MM.1S (cell line): ENCODE measurements at regions not wholly inside any gene's neighbourhood (a gene's known extent, or its start where the extent isn't known, plus 50 kb on each side); places are given as distances from the start of the nearest gene placed in this dataset.

ENCODE experiments used
- DNase-seq: peaks from one replicate; pipeline ENCODE4 v3.0.0-alpha.2; 2015
- H2AFZ ChIP-seq: fragments of 300-600 bp; sonication (generic); 2 replicates; pipeline ENCODE4 v1.6.0; 2016; ENCODE audit warnings: antibody characterized with exemption, low read length
- H3F3A ChIP-seq: fragments of 300-600 bp; sonication (generic); 2 replicates; pipeline ENCODE4 v1.6.1; 2016; ENCODE audit warnings: mild to moderate bottlenecking, antibody characterized with exemption, low read length, moderate library complexity, mixed read lengths; ENCODE audit not compliant: insufficient read depth
- H3K27ac ChIP-seq: fragments of 300-600 bp; sonication (generic); 2 replicates; pipeline ENCODE4 v1.5.1; 2016; ENCODE audit warnings: mild to moderate bottlenecking, low read length
- H3K27me3 ChIP-seq: fragments of 300-600 bp; sonication (generic); replicated peaks from 2 replicates; pipeline ENCODE4 v1.6.0; 2016; ENCODE audit warnings: low read length; ENCODE audit not compliant: insufficient read depth
- H3K36me3 ChIP-seq: fragments of 300-600 bp; sonication (generic); replicated peaks from 2 replicates; pipeline ENCODE4 v1.6.1; 2016; ENCODE audit warnings: mild to moderate bottlenecking, low read length, mixed read lengths; ENCODE audit not compliant: insufficient read depth
- H3K4me1 ChIP-seq: fragments of 300-600 bp; sonication (generic); 2 replicates; pipeline ENCODE4 v1.6.1; 2016; ENCODE audit warnings: low read length, mixed read lengths
- H3K4me2 ChIP-seq: fragments of 300-600 bp; sonication (generic); 2 replicates; pipeline ENCODE4 v1.6.0; 2016; ENCODE audit warnings: low read depth, low read length
- H3K4me3 ChIP-seq: fragments of 300-600 bp; sonication (generic); 2 replicates; pipeline ENCODE4 v1.5.1; 2016; ENCODE audit warnings: low read length, mixed read lengths
- H3K79me2 ChIP-seq: fragments of 300-600 bp; sonication (generic); 2 replicates; pipeline ENCODE4 v1.6.1; 2016; ENCODE audit warnings: mixed run types, low read length, mixed read lengths
- H3K9ac ChIP-seq: fragments of 300-600 bp; sonication (generic); 2 replicates; pipeline ENCODE4 v1.6.1; 2016; ENCODE audit warnings: low read length, mixed read lengths
- H3K9me2 ChIP-seq: fragments of 300-600 bp; sonication (generic); replicated peaks from 2 replicates; pipeline ENCODE4 v1.6.1; 2016; ENCODE audit warnings: mild to moderate bottlenecking, low read length, mixed read lengths; ENCODE audit not compliant: insufficient read depth
- H3K9me3 ChIP-seq: fragments of 300-600 bp; sonication (generic); replicated peaks from 2 replicates; pipeline ENCODE4 v1.6.1; 2016; ENCODE audit warnings: mild to moderate bottlenecking, low read length, mixed read lengths; ENCODE audit not compliant: insufficient read depth
- H4K20me1 ChIP-seq: fragments of 300-600 bp; sonication (generic); 2 replicates; pipeline ENCODE4 v1.6.1; 2016; ENCODE audit warnings: mild to moderate bottlenecking, low read length, moderate library complexity, mixed read lengths; ENCODE audit not compliant: insufficient read depth
- CTCF ChIP-seq: fragments of 300-600 bp; sonication (generic); IDR thresholded peaks from 2 replicates; pipeline ENCODE4 v1.5.1; 2016; ENCODE audit warnings: antibody characterized with exemption, low read length, mixed read lengths
- EZH2 ChIP-seq: fragments of 300-600 bp; sonication (generic); optimal IDR thresholded peaks from 2 replicates; pipeline ENCODE3; 2017; ENCODE audit warnings: low read depth, mild to moderate bottlenecking, antibody characterized with exemption, low read length, mixed read lengths
- EZH2phosphoT487 ChIP-seq: fragments of 300-600 bp; sonication (generic); IDR thresholded peaks from 2 replicates; pipeline ENCODE4 v1.6.1; 2018; ENCODE audit warnings: antibody characterized with exemption, low read length

DNA sequence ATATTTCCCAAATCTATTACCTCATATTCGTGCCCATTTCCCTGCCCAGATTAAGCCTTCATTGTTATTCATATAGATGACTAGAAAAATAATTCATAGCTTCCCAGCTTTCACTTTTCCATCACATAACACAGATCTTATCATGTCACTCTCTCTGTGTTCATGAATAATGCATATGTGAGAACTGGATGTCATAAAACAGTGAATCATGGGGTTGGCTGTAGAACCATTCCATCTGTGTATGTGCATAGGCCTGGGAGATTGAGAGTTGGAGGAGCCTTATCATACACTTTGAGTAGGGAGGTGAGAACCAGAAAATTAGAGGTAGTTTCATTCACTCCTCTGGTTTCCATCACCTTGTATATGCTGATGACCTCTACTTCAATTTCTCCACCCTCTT, 73.9 kb upstream of the RANBP6 start:
- Histone ChIP-seq H3K4me1 (peaks cover 15% of the 10 kb centered on the region), H2AFZ (no peak overlapping the region), H3F3A (no peaks in the 10 kb centered on the region), H3K27ac (no peak overlapping the region), H3K36me3 (no peaks in the 10 kb centered on the region), H3K79me2 (no peaks in the 10 kb centered on the region), H3K9ac (no peak overlapping the region), H3K9me3 (no peaks in the 10 kb centered on the region), H3K27me3 (no peaks in the 10 kb centered on the region), H3K9me2 (no peaks in the 10 kb centered on the region), H4K20me1 (no peaks in the 10 kb centered on the region), H3K4me3 (no peak overlapping the region), H3K4me2 (no peak overlapping the region)
- DNase-seq = no peak
- no peak for TF ChIP-seq EZH2
- no peak for TF ChIP-seq EZH2phosphoT487
- no peak for TF ChIP-seq CTCF

GRCh38 chr9:6086006-6086655, 70.7 kb upstream of the RANBP6 start:
- DNase-seq = no peak
- H3K9me3 ChIP-seq = no peaks in the 10 kb centered on the region
- no peaks in the 10 kb centered on the region for H3K79me2 ChIP-seq
- H3K9me2 ChIP-seq = no peaks in the 10 kb centered on the region
- H4K20me1 ChIP-seq = no peaks in the 10 kb centered on the region
- H3K4me1 ChIP-seq = peaks cover 15% of the 10 kb centered on the region
- no peak overlapping the region for H2AFZ ChIP-seq
- H3F3A ChIP-seq = no peaks in the 10 kb centered on the region
- no peaks in the 10 kb centered on the region for H3K36me3 ChIP-seq
- no peak overlapping the region for H3K4me3 ChIP-seq
- H3K27me3 ChIP-seq = no peaks in the 10 kb centered on the region
- H3K4me2 ChIP-seq = no peak overlapping the region
- H3K9ac ChIP-seq = no peak overlapping the region
- H3K27ac ChIP-seq = no peak overlapping the region
- no peak for TF ChIP-seq CTCF
- no peak for TF ChIP-seq EZH2phosphoT487
- TF ChIP-seq EZH2 = no peak

- Histone ChIP-seq H3F3A (no peaks in the 10 kb centered on the region), H3K4me3 (peak overlapping the region; percentile 60), H3K4me2 (peak overlapping the region; percentile 54; the same call in 1 of the 2 replicates), H3K9ac (peak overlapping the region; percentile 36; the same call in 1 of the 2 replicates), H3K27ac (no peak overlapping the region; the same call in 1 of the 2 replicates), H3K36me3 (no peaks in the 10 kb centered on the region), H3K79me2 (no peaks in the 10 kb centered on the region), H3K27me3 (no peaks in the 10 kb centered on the region), H3K9me2 (no peaks in the 10 kb centered on the region), H2AFZ (peak overlapping the region; percentile 76), H3K9me3 (no peaks in the 10 kb centered on the region), H3K4me1 (no peaks in the 10 kb centered on the region), H4K20me1 (no peaks in the 10 kb centered on the region)
- peak; percentile 63 for DNase-seq
- no peak for TF ChIP-seq EZH2
- TF ChIP-seq CTCF = no peak
- TF ChIP-seq EZH2phosphoT487 = no peak
Measured at GRCh38 chr9:6080154-6080716, 64.8 kb upstream of the RANBP6 start.
